Panc1 (cell line): ENCODE measurements at regions not wholly inside any gene's neighbourhood (a gene's known extent, or its start where the extent isn't known, plus 50 kb on each side); places are given as distances from the start of the nearest gene placed in this dataset.

ENCODE experiments used
- ATAC-seq: fragments of 200-7000 bp; cut with Tn5 transposase; 2 replicates; pipeline ENCODE4 v1.9.1; 2020; ENCODE audit warnings: mild to moderate bottlenecking, moderate library complexity
- BruUV-seq: library from RNA; stranded (reverse); fragments of 400-500 nt; replicated peaks from 2 replicates; lab custom pipeline; 2021; lab: Mats Ljungman, UMichigan
- CTCF ChIA-PET: fragments of 300-600 bp; sonication (Branson Sonifier 250); formaldehyde crosslinking; loops from one replicate; lab custom pipeline; 2022; ENCODE audit warnings: antibody characterized with exemption; lab: Charles Lee
- POLR2A ChIA-PET: fragments of 300-600 bp; sonication (Branson Sonifier 250); formaldehyde crosslinking; loops from one replicate; lab custom pipeline; 2022; ENCODE audit warnings: antibody characterized with exemption; lab: Charles Lee
- DNase-seq: peaks from one replicate; pipeline ENCODE4 v3.0.0-alpha.2; 2010; ENCODE audit warnings: low read depth, low spot score
- H3K27ac ChIP-seq: 2 replicates; pipeline ENCODE4 v1.5.1; 2011; ENCODE audit warnings: mild to moderate bottlenecking, low read length, inconsistent platforms
- H3K27me3 ChIP-seq: fragments of 200-500 bp; sonication (Bioruptor generic); 2 replicates; pipeline ENCODE4 v1.6.0; 2014; ENCODE audit warnings: low read length, inconsistent platforms; ENCODE audit not compliant: control insufficient read depth, insufficient read depth
- H3K36me3 ChIP-seq: fragments of 200-500 bp; sonication (Bioruptor generic); 2 replicates; pipeline ENCODE4 v1.5.1; 2014; ENCODE audit warnings: inconsistent platforms, mild to moderate bottlenecking, low read length, moderate library complexity; ENCODE audit not compliant: control insufficient read depth, insufficient read depth
- H3K4me1 ChIP-seq: 2 replicates; pipeline ENCODE4 v1.5.1; 2011; ENCODE audit warnings: inconsistent platforms, mild to moderate bottlenecking, low read length, moderate library complexity; ENCODE audit not compliant: control insufficient read depth, insufficient read depth
- H3K4me3 ChIP-seq, 2 experiments: 2 replicates each; pipeline ENCODE4 v1.5.1; 2011 to 2012; ENCODE audit warnings: low read depth in 2 of 2, low read length in 2 of 2, mild to moderate bottlenecking in 2 of 2, inconsistent platforms in 1 of 2, moderate library complexity in 1 of 2
- H3K9me3 ChIP-seq: fragments of 200-500 bp; sonication (Bioruptor generic); 2 replicates; pipeline ENCODE4 v1.5.1; 2014; ENCODE audit warnings: low read depth, mild to moderate bottlenecking, inconsistent platforms, low read length, moderate library complexity; ENCODE audit not compliant: control insufficient read depth, insufficient read depth
- POLR2AphosphoS5 ChIP-seq: IDR thresholded peaks from 2 replicates; pipeline ENCODE4 v1.6.1; 2012; ENCODE audit warnings: mild to moderate bottlenecking, low read depth, low read length, moderate library complexity
- SIN3A ChIP-seq: IDR thresholded peaks from 2 replicates; pipeline ENCODE4 v1.6.1; 2012; ENCODE audit warnings: low read depth, mild to moderate bottlenecking, low read length, moderate library complexity, borderline replicate concordance; ENCODE audit not compliant: insufficient read depth
- TCF7L2 ChIP-seq: IDR thresholded peaks from 2 replicates; pipeline ENCODE4 v1.6.1; 2011; ENCODE audit warnings: mild to moderate bottlenecking, low read depth, low read length, inconsistent platforms
- in situ Hi-C: cut with HindIII; loops from 2 replicates; pipeline ENCODE4 v1.10.0; 2016; ENCODE audit warnings: low sequenced_read_pairs, low pct_unique_long_range_greater_than_20kb
- intact Hi-C: fragments of 100-400 bp; cut with micrococcal nuclease; formaldehyde crosslinking; loops from one replicate; pipeline ENCODE4 v1.10.0; 2022; ENCODE audit not compliant: unreplicated experiment
- TF ChIP-seq, protein P1 (sequence below): fragments of 450-650 bp; IDR thresholded peaks from 2 replicates; pipeline ENCODE4 v1.5.1; 2017; ENCODE audit warnings: mild to moderate bottlenecking
- TF ChIP-seq, protein P2 (sequence below), 2 experiments: IDR thresholded peaks; 2 replicates each; pipeline ENCODE4 v1.6.1; 2011 to 2012; ENCODE audit warnings: low read depth in 2 of 2, control low read depth in 1 of 2, low read length in 1 of 2, mild to moderate bottlenecking in 1 of 2, moderate library complexity in 1 of 2; ENCODE audit not compliant: insufficient read depth in 1 of 2

GRCh38 chrX:39017077-39017476 is 215.8 kb downstream of the MID1IP1 start:
- in situ Hi-C loops (no loop called here), intact Hi-C loops (no loop called here)
- Histone ChIP-seq H3K9me3 (no peaks in the 10 kb centered on the region), H3K4me3 (no peak overlapping the region), H3K27ac (no peak overlapping the region), H3K36me3 (no peaks in the 10 kb centered on the region), H3K27me3 (no peaks in the 10 kb centered on the region), H3K4me1 (no peaks in the 10 kb centered on the region)
- ChIA-PET POLR2A (no interaction called here), CTCF (no interaction called here)
- BruUV-seq = no TSS peak
- no peak for TF ChIP-seq TCF7L2
- TF ChIP-seq, protein P1, sequence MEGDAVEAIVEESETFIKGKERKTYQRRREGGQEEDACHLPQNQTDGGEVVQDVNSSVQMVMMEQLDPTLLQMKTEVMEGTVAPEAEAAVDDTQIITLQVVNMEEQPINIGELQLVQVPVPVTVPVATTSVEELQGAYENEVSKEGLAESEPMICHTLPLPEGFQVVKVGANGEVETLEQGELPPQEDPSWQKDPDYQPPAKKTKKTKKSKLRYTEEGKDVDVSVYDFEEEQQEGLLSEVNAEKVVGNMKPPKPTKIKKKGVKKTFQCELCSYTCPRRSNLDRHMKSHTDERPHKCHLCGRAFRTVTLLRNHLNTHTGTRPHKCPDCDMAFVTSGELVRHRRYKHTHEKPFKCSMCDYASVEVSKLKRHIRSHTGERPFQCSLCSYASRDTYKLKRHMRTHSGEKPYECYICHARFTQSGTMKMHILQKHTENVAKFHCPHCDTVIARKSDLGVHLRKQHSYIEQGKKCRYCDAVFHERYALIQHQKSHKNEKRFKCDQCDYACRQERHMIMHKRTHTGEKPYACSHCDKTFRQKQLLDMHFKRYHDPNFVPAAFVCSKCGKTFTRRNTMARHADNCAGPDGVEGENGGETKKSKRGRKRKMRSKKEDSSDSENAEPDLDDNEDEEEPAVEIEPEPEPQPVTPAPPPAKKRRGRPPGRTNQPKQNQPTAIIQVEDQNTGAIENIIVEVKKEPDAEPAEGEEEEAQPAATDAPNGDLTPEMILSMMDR = peak; percentile 16
- DNase-seq = no peak
- no peak for ATAC-seq

- DNase-seq = no peak
- Histone ChIP-seq H3K36me3 (no peaks in the 10 kb centered on the region), H3K4me3 (no peak overlapping the region), H3K4me1 (no peaks in the 10 kb centered on the region), H3K9me3 (no peaks in the 10 kb centered on the region), H3K27me3 (no peaks in the 10 kb centered on the region), H3K27ac (no peak overlapping the region)
- intact Hi-C loops (no loop called here), in situ Hi-C loops (no loop called here)
- no TSS peak for BruUV-seq
- POLR2A ChIA-PET = no interaction called here
- ATAC-seq = no peak
- CTCF ChIA-PET = no interaction called here
- TF ChIP-seq, protein P2, sequence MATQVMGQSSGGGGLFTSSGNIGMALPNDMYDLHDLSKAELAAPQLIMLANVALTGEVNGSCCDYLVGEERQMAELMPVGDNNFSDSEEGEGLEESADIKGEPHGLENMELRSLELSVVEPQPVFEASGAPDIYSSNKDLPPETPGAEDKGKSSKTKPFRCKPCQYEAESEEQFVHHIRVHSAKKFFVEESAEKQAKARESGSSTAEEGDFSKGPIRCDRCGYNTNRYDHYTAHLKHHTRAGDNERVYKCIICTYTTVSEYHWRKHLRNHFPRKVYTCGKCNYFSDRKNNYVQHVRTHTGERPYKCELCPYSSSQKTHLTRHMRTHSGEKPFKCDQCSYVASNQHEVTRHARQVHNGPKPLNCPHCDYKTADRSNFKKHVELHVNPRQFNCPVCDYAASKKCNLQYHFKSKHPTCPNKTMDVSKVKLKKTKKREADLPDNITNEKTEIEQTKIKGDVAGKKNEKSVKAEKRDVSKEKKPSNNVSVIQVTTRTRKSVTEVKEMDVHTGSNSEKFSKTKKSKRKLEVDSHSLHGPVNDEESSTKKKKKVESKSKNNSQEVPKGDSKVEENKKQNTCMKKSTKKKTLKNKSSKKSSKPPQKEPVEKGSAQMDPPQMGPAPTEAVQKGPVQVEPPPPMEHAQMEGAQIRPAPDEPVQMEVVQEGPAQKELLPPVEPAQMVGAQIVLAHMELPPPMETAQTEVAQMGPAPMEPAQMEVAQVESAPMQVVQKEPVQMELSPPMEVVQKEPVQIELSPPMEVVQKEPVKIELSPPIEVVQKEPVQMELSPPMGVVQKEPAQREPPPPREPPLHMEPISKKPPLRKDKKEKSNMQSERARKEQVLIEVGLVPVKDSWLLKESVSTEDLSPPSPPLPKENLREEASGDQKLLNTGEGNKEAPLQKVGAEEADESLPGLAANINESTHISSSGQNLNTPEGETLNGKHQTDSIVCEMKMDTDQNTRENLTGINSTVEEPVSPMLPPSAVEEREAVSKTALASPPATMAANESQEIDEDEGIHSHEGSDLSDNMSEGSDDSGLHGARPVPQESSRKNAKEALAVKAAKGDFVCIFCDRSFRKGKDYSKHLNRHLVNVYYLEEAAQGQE (IDR thresholded peaks at IDR 0.05; ENCODE audit: insufficient read depth in 1 of 2, low read depth in 2 of 2, low read length in 1 of 2) = no peak
- TF ChIP-seq POLR2AphosphoS5 (no peak), TCF7L2 (no peak), SIN3A (no peak)
- TF ChIP-seq, protein P1 = no peak
These were observed 216.5 kb downstream of the MID1IP1 start for GRCh38 chrX:39017716-39018115.

GRCh38 chrX:39018541-39018940 is 217.3 kb downstream of the MID1IP1 start:
- Histone ChIP-seq H3K27me3 (no peaks in the 10 kb centered on the region), H3K27ac (no peak overlapping the region), H3K36me3 (no peaks in the 10 kb centered on the region), H3K9me3 (no peaks in the 10 kb centered on the region), H3K4me1 (no peaks in the 10 kb centered on the region), H3K4me3 (no peak overlapping the region)
- POLR2A ChIA-PET = no interaction called here
- ATAC-seq (no peak), DNase-seq (no peak)
- TF ChIP-seq SIN3A = no peak
- TF ChIP-seq, protein P1 = no peak
- CTCF ChIA-PET = no interaction called here
- intact Hi-C loops (no loop called here), in situ Hi-C loops (no loop called here)
- BruUV-seq = no TSS peak
